H1 (cell line): ENCODE measurements at regions not wholly inside any gene's neighbourhood (a gene's known extent, or its start where the extent isn't known, plus 50 kb on each side); places are given as distances from the start of the nearest gene placed in this dataset.

ENCODE experiments used
- CTCF ChIA-PET: fragments of 300-600 bp; sonication (Branson Sonifier 250); formaldehyde crosslinking; loops from one replicate; lab custom pipeline; 2021; ENCODE audit not compliant: partially characterized antibody; lab: Charles Lee
- POLR2A ChIA-PET: fragments of 300-600 bp; sonication (Branson Sonifier 250); formaldehyde crosslinking; loops from one replicate; lab custom pipeline; 2021; ENCODE audit warnings: inconsistent platforms; ENCODE audit not compliant: partially characterized antibody; lab: Charles Lee
- DNase-seq, 2 experiments: peaks; one replicate each; pipeline versions ENCODE4 v3.0.0 to v3.0.0-alpha.2; 2010 to 2022; ENCODE audit warnings: low spot score in 2 of 2, low read depth in 1 of 2, mixed read lengths in 1 of 2
- FAIRE-seq: peaks from 2 replicates; lab custom pipeline; 2011; peaks lifted over from hg19 to GRCh38; lab: Jason Lieb, UNC
- H2AFZ ChIP-seq: 2 replicates; pipeline ENCODE4 v1.8.1; 2012; ENCODE audit warnings: low read length, inconsistent platforms
- H2AK5ac ChIP-seq: 2 replicates; pipeline ENCODE4 v1.6.1; 2013; ENCODE audit warnings: low read depth, low read length
- H2BK120ac ChIP-seq: replicated peaks from 2 replicates; pipeline ENCODE3; 2013; ENCODE audit warnings: low read depth, low read length, inconsistent platforms
- H2BK12ac ChIP-seq: 2 replicates; pipeline ENCODE4 v1.6.1; 2013; ENCODE audit warnings: low read depth, low read length
- H2BK15ac ChIP-seq: 2 replicates; pipeline ENCODE4 v1.6.1; 2013; ENCODE audit warnings: low read length
- H2BK20ac ChIP-seq: 2 replicates; pipeline ENCODE4 v1.6.1; 2013; ENCODE audit warnings: low read length
- H2BK5ac ChIP-seq: 2 replicates; pipeline ENCODE4 v1.6.1; 2013; ENCODE audit warnings: low read depth, low read length
- H3K14ac ChIP-seq: 2 replicates; pipeline ENCODE4 v1.6.1; 2013; ENCODE audit warnings: inconsistent platforms; ENCODE audit not compliant: insufficient read length
- H3K18ac ChIP-seq: 2 replicates; pipeline ENCODE4 v1.6.1; 2013; ENCODE audit warnings: low read length; ENCODE audit errors: extremely low read depth
- H3K23ac ChIP-seq: 2 replicates; pipeline ENCODE4 v1.6.1; 2013; ENCODE audit warnings: inconsistent platforms; ENCODE audit not compliant: insufficient read length
- H3K23me2 ChIP-seq: 2 replicates; pipeline ENCODE4 v1.6.1; 2013; ENCODE audit warnings: low read depth, low read length
- H3K27ac ChIP-seq: 2 replicates; pipeline ENCODE4 v1.6.1; 2011; ENCODE audit warnings: low read depth, low read length, inconsistent platforms
- H3K27me3 ChIP-seq, 4 experiments: replicated peaks in 1 of 4; 1 replicate in 1 of 4; 2 replicates in 3 of 4; pipeline versions ENCODE4 v1.6.1 to v1.8.1; 2011 to 2013; ENCODE audit warnings: low read length in 3 of 4, mild to moderate bottlenecking in 3 of 4, inconsistent platforms in 2 of 4, mixed read lengths in 2 of 4, moderate library complexity in 1 of 4; ENCODE audit not compliant: control insufficient read depth in 3 of 4, insufficient read depth in 3 of 4; ENCODE audit errors: extremely low read depth in 1 of 4
- H3K36me3 ChIP-seq, 4 experiments: 2 replicates each; pipeline versions ENCODE4 v1.6.1 to v1.8.1; 2011 to 2013; ENCODE audit warnings: mild to moderate bottlenecking in 4 of 4, low read length in 3 of 4, moderate library complexity in 2 of 4, control low read depth in 1 of 4, inconsistent platforms in 1 of 4; ENCODE audit not compliant: insufficient read depth in 4 of 4, control insufficient read depth in 2 of 4
- H3K4ac ChIP-seq: replicated peaks from 2 replicates; pipeline ENCODE3; 2013; ENCODE audit warnings: low read length, low read depth, mixed read lengths, inconsistent platforms; ENCODE audit not compliant: insufficient read length
- H3K4me1 ChIP-seq, 4 experiments: replicated peaks in 1 of 4; 1 replicate in 1 of 4; 2 replicates in 3 of 4; pipeline versions ENCODE4 v1.6.1 to v1.8.1; 2011 to 2013; ENCODE audit warnings: low read length in 3 of 4, inconsistent platforms in 2 of 4, mixed read lengths in 1 of 4; ENCODE audit not compliant: insufficient read depth in 4 of 4, control insufficient read depth in 3 of 4
- H3K4me2 ChIP-seq, 2 experiments: 2 replicates each; pipeline versions ENCODE4 v1.6.1 to v1.8.1; 2011 to 2013; ENCODE audit warnings: low read depth in 2 of 2, low read length in 2 of 2, control low read depth in 1 of 2, inconsistent platforms in 1 of 2, mild to moderate bottlenecking in 1 of 2; ENCODE audit not compliant: insufficient read depth in 1 of 2
- H3K4me3 ChIP-seq, 4 experiments: fragments of 200-600, 300-600 bp in 1 of 4; sonication (generic), shearing (Covaris generic), sonication (Bioruptor Twin) in 1 of 4; 2 replicates each; pipeline versions ENCODE4 v1.5.1 to v1.8.1; 2011 to 2016; ENCODE audit warnings: low read length in 4 of 4, low read depth in 3 of 4, control low read depth in 2 of 4, inconsistent platforms in 2 of 4, mild to moderate bottlenecking in 2 of 4, mixed read lengths in 1 of 4, moderate library complexity in 1 of 4; ENCODE audit not compliant: insufficient read depth in 2 of 4; ENCODE audit errors: extremely low read depth in 1 of 4
- H3K56ac ChIP-seq: replicated peaks from 2 replicates; pipeline ENCODE3; 2013; ENCODE audit warnings: low read depth, mild to moderate bottlenecking, mixed read lengths, low read length, inconsistent platforms; ENCODE audit not compliant: insufficient read length
- H3K79me1 ChIP-seq: 2 replicates; pipeline ENCODE4 v1.6.1; 2013; ENCODE audit warnings: low read depth, low read length, control low read depth
- H3K79me2 ChIP-seq, 2 experiments: 2 replicates each; pipeline versions ENCODE4 v1.6.1 to v1.8.1; 2012 to 2013; ENCODE audit warnings: low read length in 2 of 2, mild to moderate bottlenecking in 2 of 2, inconsistent platforms in 1 of 2; ENCODE audit not compliant: insufficient read depth in 2 of 2, control insufficient read depth in 1 of 2
- H3K9ac ChIP-seq, 4 experiments: replicated peaks in 1 of 4; 1 replicate in 1 of 4; 2 replicates in 3 of 4; pipeline versions ENCODE4 v1.6.1 to v1.8.1; 2011 to 2013; ENCODE audit warnings: low read depth in 3 of 4, low read length in 3 of 4, control low read depth in 2 of 4, mild to moderate bottlenecking in 2 of 4, moderate library complexity in 2 of 4, inconsistent platforms in 1 of 4; ENCODE audit errors: extremely low read depth in 1 of 4
- H3K9me3 ChIP-seq, 2 experiments: 2 replicates each; pipeline versions ENCODE4 v1.6.1 to v1.8.1; 2012 to 2013; ENCODE audit warnings: mild to moderate bottlenecking in 2 of 2, moderate library complexity in 2 of 2, control low read depth in 1 of 2, inconsistent platforms in 1 of 2, low read depth in 1 of 2, low read length in 1 of 2, mixed read lengths in 1 of 2; ENCODE audit not compliant: insufficient read depth in 2 of 2
- H4K20me1 ChIP-seq, 2 experiments: replicated peaks in 1 of 2; 2 replicates each; pipeline versions ENCODE3 to v1.8.1; 2011 to 2013; ENCODE audit warnings: inconsistent platforms in 2 of 2, low read length in 2 of 2, mild to moderate bottlenecking in 1 of 2; ENCODE audit not compliant: insufficient read depth in 2 of 2, control insufficient read depth in 1 of 2
- H4K5ac ChIP-seq: 2 replicates; pipeline ENCODE4 v1.6.1; 2013; ENCODE audit warnings: low read length, low read depth, mixed read lengths, inconsistent platforms; ENCODE audit not compliant: insufficient read length
- H4K8ac ChIP-seq: 2 replicates; pipeline ENCODE4 v1.8.0; 2013; ENCODE audit warnings: mild to moderate bottlenecking, moderate library complexity, low read length, inconsistent platforms; ENCODE audit not compliant: insufficient read depth; ENCODE audit errors: extremely low read depth
- H4K91ac ChIP-seq: replicated peaks from 2 replicates; pipeline ENCODE3; 2013; ENCODE audit warnings: low read length, mixed read lengths, inconsistent platforms; ENCODE audit not compliant: insufficient read length
- KDM1A ChIP-seq: fragments of 200-600, 300-600 bp; sonication (generic); IDR thresholded peaks from 2 replicates; pipeline ENCODE4 v1.7.1; 2016; ENCODE audit warnings: mild to moderate bottlenecking, low read length, borderline replicate concordance
- KDM5A ChIP-seq: fragments of 200-600 bp; IDR thresholded peaks from 2 replicates; pipeline ENCODE4 v1.7.1; 2012; ENCODE audit warnings: mild to moderate bottlenecking, low read length, inconsistent platforms, mixed read lengths
- NRF1 ChIP-seq: IDR thresholded peaks from 2 replicates; pipeline ENCODE4 v1.6.1; 2011; ENCODE audit warnings: mild to moderate bottlenecking, low read depth, low read length, improper control_type of control experiment
- SIRT6 ChIP-seq: IDR thresholded peaks from one replicate; pipeline ENCODE4 v1.7.1; 2012; ENCODE audit warnings: low read length, inconsistent platforms
- SP1 ChIP-seq: IDR thresholded peaks from 2 replicates; pipeline ENCODE4 v1.6.1; 2011; ENCODE audit warnings: low read depth, low read length
- WGBS, 2 experiments: shearing (Covaris generic) in 1 of 2; methylation state at CpG; one replicate each; pipeline versions ENCODE4 v1.1.6 to v1.1.7; 2013 to 2015; ENCODE audit warnings: low lambda C conversion rate in 2 of 2, mixed read lengths in 2 of 2, inconsistent platforms in 1 of 2, low coverage in 1 of 2, missing lambda C conversion rate in 1 of 2; ENCODE audit not compliant: insufficient replicate concordance in 2 of 2, insufficient coverage in 1 of 2, insufficient read length in 1 of 2; ENCODE audit errors: extremely low coverage in 1 of 2, missing lambda C conversion rate in 1 of 2; 5-methylcytosine and 5-hydroxymethylcytosine counted together
- TF ChIP-seq, protein P1 (sequence below): IDR thresholded peaks from 2 replicates; pipeline ENCODE4 v1.6.1; 2012; ENCODE audit warnings: inconsistent platforms
- TF ChIP-seq, protein P2 (sequence below): IDR thresholded peaks from 2 replicates; pipeline ENCODE4 v1.6.1; 2012; ENCODE audit warnings: low read length, inconsistent platforms

DNA sequence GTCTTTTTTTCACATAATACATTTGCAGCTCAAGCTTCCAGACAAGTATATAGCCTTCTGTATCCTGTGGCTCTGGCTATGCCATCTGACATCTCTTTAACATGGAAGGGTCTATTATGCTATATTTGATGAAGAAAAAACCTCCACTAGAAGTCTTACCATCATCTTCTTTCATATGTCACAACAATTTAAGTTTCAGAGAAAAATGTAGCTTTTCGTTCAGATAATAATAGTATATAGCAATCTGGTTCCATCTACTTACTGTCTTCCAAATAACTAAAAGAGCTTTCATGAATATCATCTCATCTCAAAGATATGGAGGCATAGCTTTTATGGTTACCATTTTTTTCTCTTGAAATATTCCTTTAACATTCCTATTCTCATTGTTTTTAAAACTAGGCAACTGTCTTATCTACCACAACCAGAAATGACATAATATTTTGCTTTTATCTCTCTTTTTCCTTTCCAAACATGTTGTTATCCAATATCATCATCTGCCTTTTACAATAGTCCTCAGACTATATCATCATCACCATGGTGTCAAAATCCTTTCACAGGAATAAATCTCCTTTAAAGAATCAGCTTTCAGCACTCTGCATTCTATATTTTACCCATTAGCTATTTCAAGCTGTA is 1005.1 kb downstream of the PDHA2 start:
- H3K18ac ChIP-seq: no peak overlapping the region
- H3K23ac ChIP-seq: no peak overlapping the region
- no peak overlapping the region for H2BK5ac ChIP-seq
- H2AFZ ChIP-seq: no peak overlapping the region
- no peak overlapping the region for H3K4ac ChIP-seq
- H4K8ac ChIP-seq: no peak overlapping the region
- H4K20me1 ChIP-seq: no peaks in the 10 kb centered on the region
- ChIA-PET CTCF (interaction anchor here (0.6 kb wide), 1 partner anchor 1935 kb away, joined by 3 read pairs; no protein-coding TSS in a partner anchor), POLR2A (no interaction called here)
- no peak overlapping the region for H2BK12ac ChIP-seq
- H3K9me3 ChIP-seq: no peaks in the 10 kb centered on the region
- no peak for DNase-seq
- no peak overlapping the region for H3K4me3 ChIP-seq
- no peak for FAIRE-seq
- no peaks in the 10 kb centered on the region for H3K23me2 ChIP-seq
- no peaks in the 10 kb centered on the region for H3K79me2 ChIP-seq
- no peak overlapping the region for H2BK20ac ChIP-seq
- H2AK5ac ChIP-seq: no peak overlapping the region
- no peak overlapping the region for H2BK120ac ChIP-seq
- TF ChIP-seq NRF1 (no peak), KDM5A (no peak), KDM1A (no peak), SIRT6 (no peak), SP1 (no peak)
- TF ChIP-seq, protein P1, sequence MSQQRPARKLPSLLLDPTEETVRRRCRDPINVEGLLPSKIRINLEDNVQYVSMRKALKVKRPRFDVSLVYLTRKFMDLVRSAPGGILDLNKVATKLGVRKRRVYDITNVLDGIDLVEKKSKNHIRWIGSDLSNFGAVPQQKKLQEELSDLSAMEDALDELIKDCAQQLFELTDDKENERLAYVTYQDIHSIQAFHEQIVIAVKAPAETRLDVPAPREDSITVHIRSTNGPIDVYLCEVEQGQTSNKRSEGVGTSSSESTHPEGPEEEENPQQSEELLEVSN: no peak
- TF ChIP-seq, protein P2, sequence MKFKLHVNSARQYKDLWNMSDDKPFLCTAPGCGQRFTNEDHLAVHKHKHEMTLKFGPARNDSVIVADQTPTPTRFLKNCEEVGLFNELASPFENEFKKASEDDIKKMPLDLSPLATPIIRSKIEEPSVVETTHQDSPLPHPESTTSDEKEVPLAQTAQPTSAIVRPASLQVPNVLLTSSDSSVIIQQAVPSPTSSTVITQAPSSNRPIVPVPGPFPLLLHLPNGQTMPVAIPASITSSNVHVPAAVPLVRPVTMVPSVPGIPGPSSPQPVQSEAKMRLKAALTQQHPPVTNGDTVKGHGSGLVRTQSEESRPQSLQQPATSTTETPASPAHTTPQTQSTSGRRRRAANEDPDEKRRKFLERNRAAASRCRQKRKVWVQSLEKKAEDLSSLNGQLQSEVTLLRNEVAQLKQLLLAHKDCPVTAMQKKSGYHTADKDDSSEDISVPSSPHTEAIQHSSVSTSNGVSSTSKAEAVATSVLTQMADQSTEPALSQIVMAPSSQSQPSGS: no peak
- H3K14ac ChIP-seq: no peak overlapping the region
- WGBS, 2 experiments: 100% methylated on average over 1 of the region's 1 CpG; no CpG with 5 or more reads in 1 of the 2 experiments
- no peak overlapping the region for H2BK15ac ChIP-seq
- H4K91ac ChIP-seq: no peak overlapping the region
- H3K27me3 ChIP-seq: no peaks in the 10 kb centered on the region
- H3K4me2 ChIP-seq: no peak overlapping the region
- H3K9ac ChIP-seq: no peak overlapping the region
- H3K79me1 ChIP-seq: no peaks in the 10 kb centered on the region
- no peak overlapping the region for H3K56ac ChIP-seq
- H3K27ac ChIP-seq: no peak overlapping the region
- H3K36me3 ChIP-seq: no peaks in the 10 kb centered on the region
- no peak overlapping the region for H4K5ac ChIP-seq
- no peaks in the 10 kb centered on the region for H3K4me1 ChIP-seq
